T-helper 17 cell (primary cell): ENCODE measurements at regions not wholly inside any gene's neighbourhood (a gene's known extent, or its start where the extent isn't known, plus 50 kb on each side); places are given as distances from the start of the nearest gene placed in this dataset.
A peak's percentile ranks its signal among the peaks of the same experiment; 100 is the strongest.
"Not testable (repeated sequence)": the region's sequence is repeated elsewhere in the genome, so short reads cannot be mapped to it uniquely, and the experiment has no call there.

Experiments
- ATAC-seq: fragments of 150-1000 bp; cut with Tn5 transposase; 2 replicates; pipeline ENCODE4 v1.10.0; 2021; ENCODE audit warnings: mild to moderate bottlenecking, moderate library complexity
- DNase-seq, 3 donors: peaks; one replicate each; pipeline versions ENCODE4 v3.0.0 to v3.0.0-alpha.2; 2020 to 2021
- H3K9me3 ChIP-seq: one replicate; pipeline ENCODE4 v1.7.0; 2013; ENCODE audit warnings: low read length, mild to moderate bottlenecking; ENCODE audit not compliant: control insufficient read depth, poor library complexity, severe bottlenecking
- H3K27ac Mint-ChIP-seq: one replicate; pipeline ENCODE4 v1.8.0; 2022; ENCODE audit warnings: mild to moderate bottlenecking, moderate library complexity, mixed read lengths
- H3K27me3 Mint-ChIP-seq: one replicate; pipeline ENCODE4 v1.8.0; 2022; ENCODE audit warnings: mixed read lengths
- H3K36me3 Mint-ChIP-seq: one replicate; pipeline ENCODE4 v1.8.0; 2022; ENCODE audit warnings: low read depth, mixed read lengths
- H3K4me1 Mint-ChIP-seq: one replicate; pipeline ENCODE4 v1.8.0; 2022; ENCODE audit warnings: mild to moderate bottlenecking, mixed read lengths
- H3K4me3 Mint-ChIP-seq: one replicate; pipeline ENCODE4 v1.8.0; 2022; ENCODE audit warnings: mild to moderate bottlenecking, moderate library complexity, mixed read lengths

GRCh38 chr21:35157374-35157773 lies 108.3 kb upstream of the RUNX1 start:
- H3K27ac Mint-ChIP-seq, H3K4me3 Mint-ChIP-seq, H3K4me1 Mint-ChIP-seq: not testable (repeated sequence)

GRCh38 chr21:35156293-35157278 lies 107.5 kb upstream of the RUNX1 start:
- Mint-ChIP-seq H3K4me1 (no peaks in the 10 kb centered on the region), H3K27me3 (peaks cover 6% of the 10 kb centered on the region), H3K36me3 (no peaks in the 10 kb centered on the region), H3K4me3 (no peak overlapping the region), H3K27ac (no peak overlapping the region)
- ATAC-seq (no peak), DNase-seq (no peak)
- H3K9me3 ChIP-seq: no peaks in the 10 kb centered on the region

More at GRCh38 chr21:35157374-35157773, 108.3 kb upstream of the RUNX1 start:
- H3K9me3 ChIP-seq, ATAC-seq, H3K27me3 Mint-ChIP-seq, H3K36me3 Mint-ChIP-seq, DNase-seq: not testable (repeated sequence)

GRCh38 chr21:35154788-35155187 lies 105.7 kb upstream of the RUNX1 start:
- H3K27me3 Mint-ChIP-seq: peaks cover 6% of the 10 kb centered on the region
- no peaks in the 10 kb centered on the region for H3K4me1 Mint-ChIP-seq
- no peaks in the 10 kb centered on the region for H3K36me3 Mint-ChIP-seq
- no peak overlapping the region for H3K27ac Mint-ChIP-seq
- ATAC-seq (no peak), DNase-seq (no peak)
- no peak overlapping the region for H3K4me3 Mint-ChIP-seq
- H3K9me3 ChIP-seq: no peaks in the 10 kb centered on the region

GRCh38 chr21:35153671-35154070 lies 104.6 kb upstream of the RUNX1 start:
- DNase-seq (no peak), ATAC-seq (no peak)
- H3K4me1 Mint-ChIP-seq: no peaks in the 10 kb centered on the region
- H3K4me3 Mint-ChIP-seq: no peak overlapping the region
- H3K27me3 Mint-ChIP-seq: peaks cover 11% of the 10 kb centered on the region
- H3K36me3 Mint-ChIP-seq: no peaks in the 10 kb centered on the region
- H3K9me3 ChIP-seq: no peaks in the 10 kb centered on the region
- H3K27ac Mint-ChIP-seq: no peak overlapping the region

GRCh38 chr21:35150562-35151226 lies 101.6 kb upstream of the RUNX1 start:
- peaks cover 25% of the 10 kb centered on the region for H3K27me3 Mint-ChIP-seq
- DNase-seq (no peak), ATAC-seq (no peak)
- no peaks in the 10 kb centered on the region for H3K9me3 ChIP-seq
- H3K4me1 Mint-ChIP-seq: peaks cover 5% of the 10 kb centered on the region
- no peak overlapping the region for H3K27ac Mint-ChIP-seq
- no peak overlapping the region for H3K4me3 Mint-ChIP-seq
- no peaks in the 10 kb centered on the region for H3K36me3 Mint-ChIP-seq

GRCh38 chr21:35149698-35150097 lies 100.6 kb upstream of the RUNX1 start:
- DNase-seq (no peak), ATAC-seq (no peak)
- H3K27me3 Mint-ChIP-seq: peaks cover 25% of the 10 kb centered on the region
- peaks cover 5% of the 10 kb centered on the region for H3K4me1 Mint-ChIP-seq
- no peak overlapping the region for H3K27ac Mint-ChIP-seq
- no peak overlapping the region for H3K4me3 Mint-ChIP-seq
- no peaks in the 10 kb centered on the region for H3K9me3 ChIP-seq
- H3K36me3 Mint-ChIP-seq: no peaks in the 10 kb centered on the region

GRCh38 chr21:35147439-35147838 lies 98.3 kb upstream of the RUNX1 start:
- H3K27me3 Mint-ChIP-seq: peaks cover 25% of the 10 kb centered on the region
- ATAC-seq (no peak), DNase-seq (no peak)
- peaks cover 5% of the 10 kb centered on the region for H3K4me1 Mint-ChIP-seq
- no peak overlapping the region for H3K27ac Mint-ChIP-seq
- H3K9me3 ChIP-seq: no peaks in the 10 kb centered on the region
- no peaks in the 10 kb centered on the region for H3K36me3 Mint-ChIP-seq
- no peak overlapping the region for H3K4me3 Mint-ChIP-seq

- H3K4me3 Mint-ChIP-seq: no peak overlapping the region
- H3K36me3 Mint-ChIP-seq: no peaks in the 10 kb centered on the region
- no peaks in the 10 kb centered on the region for H3K9me3 ChIP-seq
- no peak for DNase-seq
- no peak overlapping the region for H3K27ac Mint-ChIP-seq
- H3K27me3 Mint-ChIP-seq: peaks cover 24% of the 10 kb centered on the region
- H3K4me1 Mint-ChIP-seq: peaks cover 7% of the 10 kb centered on the region
- no peak for ATAC-seq
These were observed 96.6 kb upstream of the RUNX1 start for GRCh38 chr21:35145626-35146233.

- no peak for ATAC-seq
- peaks cover 7% of the 10 kb centered on the region for H3K4me1 Mint-ChIP-seq
- peaks cover 24% of the 10 kb centered on the region for H3K27me3 Mint-ChIP-seq
- H3K4me3 Mint-ChIP-seq: no peak overlapping the region
- H3K27ac Mint-ChIP-seq: no peak overlapping the region
- H3K9me3 ChIP-seq: no peaks in the 10 kb centered on the region
- no peak for DNase-seq
- H3K36me3 Mint-ChIP-seq: no peaks in the 10 kb centered on the region
These were observed 95.9 kb upstream of the RUNX1 start for GRCh38 chr21:35144978-35145377.

- no peak for ATAC-seq
- no peak for DNase-seq
- no peak overlapping the region for H3K27ac Mint-ChIP-seq
- H3K27me3 Mint-ChIP-seq: peaks cover 13% of the 10 kb centered on the region
- H3K9me3 ChIP-seq: no peaks in the 10 kb centered on the region
- H3K4me3 Mint-ChIP-seq: no peak overlapping the region
- H3K36me3 Mint-ChIP-seq: no peaks in the 10 kb centered on the region
- H3K4me1 Mint-ChIP-seq: peaks cover 18% of the 10 kb centered on the region
These were observed 93.1 kb upstream of the RUNX1 start for GRCh38 chr21:35142036-35142815.

GRCh38 chr21:35139382-35139715 lies 90.2 kb upstream of the RUNX1 start:
- ATAC-seq (no peak), DNase-seq (no peak)
- no peak overlapping the region for H3K4me3 Mint-ChIP-seq
- peaks cover 6% of the 10 kb centered on the region for H3K27me3 Mint-ChIP-seq
- no peaks in the 10 kb centered on the region for H3K9me3 ChIP-seq
- no peaks in the 10 kb centered on the region for H3K36me3 Mint-ChIP-seq
- H3K4me1 Mint-ChIP-seq: peaks cover 23% of the 10 kb centered on the region
- H3K27ac Mint-ChIP-seq: no peak overlapping the region

GRCh38 chr21:35138665-35139381 lies 89.7 kb upstream of the RUNX1 start:
- no peak overlapping the region for H3K27ac Mint-ChIP-seq
- DNase-seq: no peak
- peaks cover 23% of the 10 kb centered on the region for H3K4me1 Mint-ChIP-seq
- peak; percentile 64 for ATAC-seq
- peaks cover 6% of the 10 kb centered on the region for H3K27me3 Mint-ChIP-seq
- H3K9me3 ChIP-seq: no peaks in the 10 kb centered on the region
- no peaks in the 10 kb centered on the region for H3K36me3 Mint-ChIP-seq
- peak overlapping the region; percentile 36 for H3K4me3 Mint-ChIP-seq
